G401.6 (cell line): ENCODE measurements at regions not wholly inside any gene's neighbourhood (a gene's known extent, or its start where the extent isn't known, plus 50 kb on each side); places are given as distances from the start of the nearest gene placed in this dataset.

Experiments used
- FAIRE-seq: peaks from 2 replicates; lab custom pipeline; 2012; peaks lifted over from hg19 to GRCh38; lab: Jason Lieb, UNC

- FAIRE-seq, result no peak
Measured at GRCh38 chr4:54496412-54496811, 161.3 kb upstream of the KIT start.

GRCh38 chr4:54497947-54498346 is 159.8 kb upstream of the KIT start:
- FAIRE-seq, result no peak

GRCh38 chr4:54498661-54499111 is 159.1 kb upstream of the KIT start:
- FAIRE-seq, result no peak

- no peak for FAIRE-seq
Measured at GRCh38 chr4:54499308-54500074, 158.3 kb upstream of the KIT start.

GRCh38 chr4:54505362-54505761 is 152.4 kb upstream of the KIT start:
- FAIRE-seq, result no peak

- FAIRE-seq, result no peak
Measured at GRCh38 chr4:54505996-54506395, 151.8 kb upstream of the KIT start.

- FAIRE-seq, result no peak
Measured at GRCh38 chr4:54509057-54509456, 148.7 kb upstream of the KIT start.

- no peak for FAIRE-seq
Measured at GRCh38 chr4:54513204-54513603, 144.6 kb upstream of the KIT start.

GRCh38 chr4:54513741-54514140 is 144.0 kb upstream of the KIT start:
- FAIRE-seq, result no peak

GRCh38 chr4:54516556-54517215 is 141.1 kb upstream of the KIT start:
- no peak for FAIRE-seq

- no peak for FAIRE-seq
Measured at GRCh38 chr4:54517781-54518444, 139.8 kb upstream of the KIT start.

- no peak for FAIRE-seq
Measured at GRCh38 chr4:54525602-54526001, 132.2 kb upstream of the KIT start.

- FAIRE-seq, result no peak
Measured at GRCh38 chr4:54526560-54526959, 131.2 kb upstream of the KIT start.

GRCh38 chr4:54527532-54527931 is 130.2 kb upstream of the KIT start:
- no peak for FAIRE-seq

- no peak for FAIRE-seq
Measured at GRCh38 chr4:54539500-54540029, 118.2 kb upstream of the KIT start.

- FAIRE-seq, result no peak
Measured at GRCh38 chr4:54540931-54541330, 116.8 kb upstream of the KIT start.

GRCh38 chr4:54541426-54542118 is 116.2 kb upstream of the KIT start:
- FAIRE-seq, result no peak

GRCh38 chr4:54542119-54542438 is 115.7 kb upstream of the KIT start:
- FAIRE-seq, result no peak

- FAIRE-seq, result no peak
Measured at GRCh38 chr4:54542540-54543041, 115.2 kb upstream of the KIT start.

- FAIRE-seq, result no peak
Measured at GRCh38 chr4:54543088-54543795, 114.5 kb upstream of the KIT start.

GRCh38 chr4:54545663-54546424 is 111.9 kb upstream of the KIT start:
- no peak for FAIRE-seq
